MM.1S (cell line): ENCODE measurements at regions not wholly inside any gene's neighbourhood (a gene's known extent, or its start where the extent isn't known, plus 50 kb on each side); places are given as distances from the start of the nearest gene placed in this dataset.

Experiments used
- DNase-seq: peaks from one replicate; pipeline ENCODE4 v3.0.0-alpha.2; 2015
- H2AFZ ChIP-seq: fragments of 300-600 bp; sonication (generic); 2 replicates; pipeline ENCODE4 v1.6.0; 2016; ENCODE audit warnings: antibody characterized with exemption, low read length
- H3F3A ChIP-seq: fragments of 300-600 bp; sonication (generic); 2 replicates; pipeline ENCODE4 v1.6.1; 2016; ENCODE audit warnings: mild to moderate bottlenecking, antibody characterized with exemption, low read length, moderate library complexity, mixed read lengths; ENCODE audit not compliant: insufficient read depth
- H3K27ac ChIP-seq: fragments of 300-600 bp; sonication (generic); 2 replicates; pipeline ENCODE4 v1.5.1; 2016; ENCODE audit warnings: mild to moderate bottlenecking, low read length
- H3K27me3 ChIP-seq: fragments of 300-600 bp; sonication (generic); replicated peaks from 2 replicates; pipeline ENCODE4 v1.6.0; 2016; ENCODE audit warnings: low read length; ENCODE audit not compliant: insufficient read depth
- H3K36me3 ChIP-seq: fragments of 300-600 bp; sonication (generic); replicated peaks from 2 replicates; pipeline ENCODE4 v1.6.1; 2016; ENCODE audit warnings: mild to moderate bottlenecking, low read length, mixed read lengths; ENCODE audit not compliant: insufficient read depth
- H3K4me1 ChIP-seq: fragments of 300-600 bp; sonication (generic); 2 replicates; pipeline ENCODE4 v1.6.1; 2016; ENCODE audit warnings: low read length, mixed read lengths
- H3K4me2 ChIP-seq: fragments of 300-600 bp; sonication (generic); 2 replicates; pipeline ENCODE4 v1.6.0; 2016; ENCODE audit warnings: low read depth, low read length
- H3K4me3 ChIP-seq: fragments of 300-600 bp; sonication (generic); 2 replicates; pipeline ENCODE4 v1.5.1; 2016; ENCODE audit warnings: low read length, mixed read lengths
- H3K79me2 ChIP-seq: fragments of 300-600 bp; sonication (generic); 2 replicates; pipeline ENCODE4 v1.6.1; 2016; ENCODE audit warnings: mixed run types, low read length, mixed read lengths
- H3K9ac ChIP-seq: fragments of 300-600 bp; sonication (generic); 2 replicates; pipeline ENCODE4 v1.6.1; 2016; ENCODE audit warnings: low read length, mixed read lengths
- H3K9me2 ChIP-seq: fragments of 300-600 bp; sonication (generic); replicated peaks from 2 replicates; pipeline ENCODE4 v1.6.1; 2016; ENCODE audit warnings: mild to moderate bottlenecking, low read length, mixed read lengths; ENCODE audit not compliant: insufficient read depth
- H3K9me3 ChIP-seq: fragments of 300-600 bp; sonication (generic); replicated peaks from 2 replicates; pipeline ENCODE4 v1.6.1; 2016; ENCODE audit warnings: mild to moderate bottlenecking, low read length, mixed read lengths; ENCODE audit not compliant: insufficient read depth
- H4K20me1 ChIP-seq: fragments of 300-600 bp; sonication (generic); 2 replicates; pipeline ENCODE4 v1.6.1; 2016; ENCODE audit warnings: mild to moderate bottlenecking, low read length, moderate library complexity, mixed read lengths; ENCODE audit not compliant: insufficient read depth
- CTCF ChIP-seq: fragments of 300-600 bp; sonication (generic); IDR thresholded peaks from 2 replicates; pipeline ENCODE4 v1.5.1; 2016; ENCODE audit warnings: antibody characterized with exemption, low read length, mixed read lengths
- EZH2 ChIP-seq: fragments of 300-600 bp; sonication (generic); optimal IDR thresholded peaks from 2 replicates; pipeline ENCODE3; 2017; ENCODE audit warnings: low read depth, mild to moderate bottlenecking, antibody characterized with exemption, low read length, mixed read lengths
- EZH2phosphoT487 ChIP-seq: fragments of 300-600 bp; sonication (generic); IDR thresholded peaks from 2 replicates; pipeline ENCODE4 v1.6.1; 2018; ENCODE audit warnings: antibody characterized with exemption, low read length

- H3K9me3 ChIP-seq, result no peaks in the 10 kb centered on the region
- no peaks in the 10 kb centered on the region for H4K20me1 ChIP-seq
- H3K9me2 ChIP-seq, result no peaks in the 10 kb centered on the region
- TF ChIP-seq CTCF (no peak), EZH2phosphoT487 (no peak), EZH2 (no peak)
- no peak overlapping the region for H2AFZ ChIP-seq
- H3K36me3 ChIP-seq, result no peaks in the 10 kb centered on the region
- no peaks in the 10 kb centered on the region for H3K79me2 ChIP-seq
- no peak overlapping the region for H3K9ac ChIP-seq
- no peak overlapping the region for H3K4me2 ChIP-seq
- H3K27ac ChIP-seq, result no peak overlapping the region
- no peak for DNase-seq
- no peaks in the 10 kb centered on the region for H3K4me1 ChIP-seq
- no peak overlapping the region for H3K4me3 ChIP-seq
- no peaks in the 10 kb centered on the region for H3F3A ChIP-seq
- H3K27me3 ChIP-seq, result no peaks in the 10 kb centered on the region
Measured at GRCh38 chr3:40847551-40847992, 322.8 kb downstream of the ZNF621 start.

GRCh38 chr3:40848421-40848820, 323.7 kb downstream of the ZNF621 start:
- Histone ChIP-seq H3K27ac (no peak overlapping the region), H3K4me2 (no peak overlapping the region), H3F3A (no peaks in the 10 kb centered on the region), H3K36me3 (no peaks in the 10 kb centered on the region), H3K9ac (no peak overlapping the region), H4K20me1 (no peaks in the 10 kb centered on the region), H3K9me2 (no peaks in the 10 kb centered on the region), H3K9me3 (no peaks in the 10 kb centered on the region), H3K79me2 (no peaks in the 10 kb centered on the region), H3K27me3 (no peaks in the 10 kb centered on the region), H2AFZ (no peak overlapping the region), H3K4me3 (no peak overlapping the region), H3K4me1 (no peaks in the 10 kb centered on the region)
- no peak for DNase-seq
- TF ChIP-seq CTCF (no peak), EZH2 (no peak), EZH2phosphoT487 (no peak)

- no peak for DNase-seq
Measured at GRCh38 chr3:40850861-40851260, 326.1 kb downstream of the ZNF621 start.

More at GRCh38 chr3:40850861-40851260, 326.1 kb downstream of the ZNF621 start:
- Histone ChIP-seq H3F3A (no peaks in the 10 kb centered on the region), H3K27ac (no peak overlapping the region), H3K9me2 (no peaks in the 10 kb centered on the region), H3K79me2 (no peaks in the 10 kb centered on the region), H4K20me1 (no peaks in the 10 kb centered on the region), H2AFZ (no peak overlapping the region), H3K27me3 (no peaks in the 10 kb centered on the region), H3K36me3 (no peaks in the 10 kb centered on the region), H3K9me3 (no peaks in the 10 kb centered on the region), H3K9ac (no peak overlapping the region), H3K4me1 (no peaks in the 10 kb centered on the region), H3K4me3 (no peak overlapping the region), H3K4me2 (no peak overlapping the region)
- no peak for TF ChIP-seq EZH2
- TF ChIP-seq EZH2phosphoT487, result no peak
- no peak for TF ChIP-seq CTCF
